Upper lobe of left lung (tissue), 6 donors: ENCODE measurements at regions not wholly inside any gene's neighbourhood (a gene's known extent, or its start where the extent isn't known, plus 50 kb on each side); places are given as distances from the start of the nearest gene placed in this dataset.

Source experiments
- ATAC-seq, 2 donors: fragments of 200-7000 bp; cut with Tn5 transposase; one replicate each; pipeline ENCODE4 v1.9.1; 2022; ENCODE audit warnings: mild to moderate bottlenecking in 2 of 2, moderate library complexity in 2 of 2; ENCODE audit not compliant: low FRiP score in 2 of 2
- DNase-seq, 2 donors: peaks; one replicate each; pipeline ENCODE4 v3.0.0-alpha.2; 2019 to 2020
- H3K27ac ChIP-seq, 4 donors: fragments of 200-600 bp; sonication (generic); one replicate each; pipeline ENCODE4 v1.5.1; 2016 to 2019
- H3K27me3 ChIP-seq, 4 donors: fragments of 200-600 bp; sonication (generic); one replicate each; pipeline ENCODE4 v1.5.1; 2017 to 2019
- H3K36me3 ChIP-seq, 4 donors: fragments of 200-600 bp; sonication (generic); one replicate each; pipeline ENCODE4 v1.5.1; 2016 to 2019
- H3K4me1 ChIP-seq, 4 donors: fragments of 200-600 bp; sonication (generic); one replicate each; pipeline ENCODE4 v1.5.1; 2018 to 2019
- H3K4me3 ChIP-seq, 4 donors: fragments of 200-600 bp; sonication (generic); one replicate each; pipeline ENCODE4 v1.5.1; 2017 to 2019; ENCODE audit warnings: mild to moderate bottlenecking in 2 of 4, moderate library complexity in 1 of 4
- H3K9me3 ChIP-seq, 4 donors: fragments of 200-600 bp; sonication (generic); one replicate each; pipeline ENCODE4 v1.5.1; 2018 to 2019
- EP300 ChIP-seq, 4 donors: sonication (generic); formaldehyde crosslinking; IDR thresholded peaks; one replicate each; pipeline ENCODE4 v1.5.1; 2017; ENCODE audit warnings: antibody characterized with exemption in 4 of 4, control low read depth in 2 of 4
- POLR2A ChIP-seq, 4 donors: fragments of 450-650 bp; IDR thresholded peaks; one replicate each; pipeline ENCODE4 v1.5.1; 2016 to 2017; ENCODE audit warnings: antibody characterized with exemption in 4 of 4, mild to moderate bottlenecking in 2 of 4
- POLR2AphosphoS5 ChIP-seq, 2 donors: sonication (generic); formaldehyde crosslinking; IDR thresholded peaks; one replicate each; pipeline ENCODE4 v1.5.1; 2017; ENCODE audit warnings: antibody characterized with exemption in 2 of 2
- WGBS, 2 donors: methylation state at CpG; one replicate each; pipeline ENCODE4 v1.1.5; 2017 to 2018; 5-methylcytosine and 5-hydroxymethylcytosine counted together
- TF ChIP-seq, protein P1 (sequence below), 6 experiments: fragments of 450-650 bp in 4 of 6; fragments of 200-600 bp in 2 of 6; sonication (generic) in 2 of 6; IDR thresholded peaks; one replicate each; pipeline ENCODE4 v1.5.1; 2016 to 2019; ENCODE audit warnings: antibody characterized with exemption in 6 of 6
- donor health status: DM: no; HTN: no; CAD: no; lungs with moderate emphysema.
- donor health status: DM: no; HTN: yes; CAD: no; lungs with severe emphysema.

DNA sequence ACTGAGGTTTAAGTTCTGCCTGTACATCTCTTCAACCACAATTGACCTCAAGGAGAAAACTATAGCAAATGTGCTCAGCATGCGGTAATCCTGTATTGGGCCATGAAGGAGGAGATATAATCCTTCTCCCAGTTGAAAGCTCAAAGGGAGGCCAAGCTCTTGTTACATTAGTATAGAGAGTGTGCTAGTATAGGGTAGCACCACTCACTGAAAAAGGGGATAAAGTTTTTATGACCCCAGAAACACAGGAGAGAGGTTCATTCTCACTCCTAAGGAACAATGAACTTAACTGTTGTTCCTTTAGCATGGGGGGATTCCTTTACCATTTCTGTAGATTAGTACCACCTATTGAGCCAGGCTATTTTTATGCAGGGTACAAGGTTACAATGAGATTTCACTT, 267.7 kb downstream of the LRRIQ3 start:
- Histone ChIP-seq H3K4me1 (no peaks in the 10 kb centered on the region), H3K4me3 (no peak overlapping the region), H3K36me3 (no peaks in the 10 kb centered on the region), H3K9me3 (no peaks in the 10 kb centered on the region), H3K27me3 (no peaks in the 10 kb centered on the region), H3K27ac (no peak overlapping the region)
- 92 to 94% methylated on average over 1 of the region's 1 CpG for WGBS, 2 donors
- DNase-seq (no peak), ATAC-seq (no peak)
- no peak for TF ChIP-seq POLR2A (IDR thresholded peaks at IDR 0.05)
- no peak for TF ChIP-seq EP300 (IDR thresholded peaks at IDR 0.05)
- TF ChIP-seq, protein P1, sequence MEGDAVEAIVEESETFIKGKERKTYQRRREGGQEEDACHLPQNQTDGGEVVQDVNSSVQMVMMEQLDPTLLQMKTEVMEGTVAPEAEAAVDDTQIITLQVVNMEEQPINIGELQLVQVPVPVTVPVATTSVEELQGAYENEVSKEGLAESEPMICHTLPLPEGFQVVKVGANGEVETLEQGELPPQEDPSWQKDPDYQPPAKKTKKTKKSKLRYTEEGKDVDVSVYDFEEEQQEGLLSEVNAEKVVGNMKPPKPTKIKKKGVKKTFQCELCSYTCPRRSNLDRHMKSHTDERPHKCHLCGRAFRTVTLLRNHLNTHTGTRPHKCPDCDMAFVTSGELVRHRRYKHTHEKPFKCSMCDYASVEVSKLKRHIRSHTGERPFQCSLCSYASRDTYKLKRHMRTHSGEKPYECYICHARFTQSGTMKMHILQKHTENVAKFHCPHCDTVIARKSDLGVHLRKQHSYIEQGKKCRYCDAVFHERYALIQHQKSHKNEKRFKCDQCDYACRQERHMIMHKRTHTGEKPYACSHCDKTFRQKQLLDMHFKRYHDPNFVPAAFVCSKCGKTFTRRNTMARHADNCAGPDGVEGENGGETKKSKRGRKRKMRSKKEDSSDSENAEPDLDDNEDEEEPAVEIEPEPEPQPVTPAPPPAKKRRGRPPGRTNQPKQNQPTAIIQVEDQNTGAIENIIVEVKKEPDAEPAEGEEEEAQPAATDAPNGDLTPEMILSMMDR (IDR thresholded peaks at IDR 0.05) = no peak
- no peak for TF ChIP-seq POLR2AphosphoS5 (IDR thresholded peaks at IDR 0.05)

DNA sequence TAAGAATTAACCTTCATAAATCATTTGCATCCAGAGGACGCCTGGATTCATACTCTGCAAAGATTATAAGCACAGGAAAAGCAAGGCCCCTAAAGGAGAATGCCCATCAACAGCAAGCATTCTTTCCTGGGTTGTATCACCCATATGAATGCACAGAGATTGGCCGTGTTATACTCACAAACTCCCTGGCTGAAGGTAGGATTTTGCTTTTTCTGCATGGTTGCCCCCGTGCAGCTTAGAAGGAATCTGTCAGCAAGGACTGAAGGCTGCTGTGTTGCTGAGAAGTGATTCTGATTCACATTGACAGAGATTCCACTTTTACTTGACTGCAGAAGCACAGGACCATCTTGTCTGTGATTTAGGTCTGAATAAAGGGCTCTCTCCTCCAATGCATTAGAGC, 283.0 kb downstream of the LRRIQ3 start:
- Histone ChIP-seq H3K27me3 (no peaks in the 10 kb centered on the region), H3K4me3 (no peak overlapping the region), H3K4me1 (no peaks in the 10 kb centered on the region), H3K9me3 (no peaks in the 10 kb centered on the region), H3K36me3 (no peaks in the 10 kb centered on the region), H3K27ac (no peak overlapping the region)
- TF ChIP-seq, protein P1 (IDR thresholded peaks at IDR 0.05) = no peak
- TF ChIP-seq EP300 (IDR thresholded peaks at IDR 0.05) (no peak), POLR2A (IDR thresholded peaks at IDR 0.05) (no peak), POLR2AphosphoS5 (IDR thresholded peaks at IDR 0.05) (no peak)
- DNase-seq (no peak), ATAC-seq (no peak)
- WGBS, 2 donors = 56 to 60% methylated on average over 3 of the region's 3 CpGs

DNA sequence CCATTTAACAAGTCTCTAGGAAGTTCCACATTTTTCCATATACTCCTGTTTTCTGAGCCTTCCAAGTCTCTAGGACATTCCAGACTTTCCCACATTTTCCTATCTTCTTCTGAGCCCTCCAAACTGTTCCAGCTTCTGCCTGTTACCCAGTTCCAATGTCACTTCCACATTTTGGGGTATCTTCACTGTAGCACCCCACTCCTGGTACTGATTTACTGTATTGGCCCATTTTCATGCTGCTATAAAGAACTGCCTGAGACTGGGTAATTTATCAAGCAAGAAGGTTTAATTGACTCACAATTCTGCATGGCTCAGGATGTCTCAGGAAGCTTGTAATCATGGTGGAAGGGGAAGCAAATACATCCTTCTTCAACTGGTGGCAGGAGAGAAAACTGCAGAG, 285.0 kb downstream of the LRRIQ3 start:
- no peaks in the 10 kb centered on the region for H3K27me3 ChIP-seq
- no peak overlapping the region for H3K4me3 ChIP-seq
- no peak overlapping the region for H3K27ac ChIP-seq
- no peaks in the 10 kb centered on the region for H3K9me3 ChIP-seq
- H3K36me3 ChIP-seq = no peaks in the 10 kb centered on the region
- TF ChIP-seq POLR2AphosphoS5 (IDR thresholded peaks at IDR 0.05) = no peak
- TF ChIP-seq EP300 (IDR thresholded peaks at IDR 0.05) = no peak
- TF ChIP-seq, protein P1 (IDR thresholded peaks at IDR 0.05) = no peak
- TF ChIP-seq POLR2A (IDR thresholded peaks at IDR 0.05) = no peak
- no peak for ATAC-seq
- no peak for DNase-seq
- H3K4me1 ChIP-seq = no peaks in the 10 kb centered on the region

DNA sequence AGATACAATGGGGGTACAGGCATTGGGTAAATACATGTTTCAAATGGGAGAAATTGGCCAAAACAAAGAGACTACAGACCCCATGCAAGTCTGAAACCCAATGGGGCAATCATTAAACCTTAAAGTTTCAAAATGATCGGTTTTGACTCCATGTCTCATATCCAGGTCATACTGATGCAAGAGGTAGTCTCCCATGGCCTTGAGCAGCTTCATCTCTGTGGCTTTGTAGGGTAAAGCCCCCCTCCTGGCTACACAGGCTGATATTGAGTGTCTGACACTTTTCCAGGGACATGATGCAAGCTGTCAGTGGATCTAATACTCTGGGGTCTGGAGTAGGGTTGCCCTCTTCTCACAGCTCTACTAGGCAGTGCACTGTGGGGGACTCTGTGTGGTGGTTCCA, 286.1 kb downstream of the LRRIQ3 start:
- Histone ChIP-seq H3K27me3 (no peaks in the 10 kb centered on the region), H3K27ac (no peak overlapping the region), H3K4me1 (no peaks in the 10 kb centered on the region), H3K4me3 (no peak overlapping the region), H3K9me3 (no peaks in the 10 kb centered on the region), H3K36me3 (no peaks in the 10 kb centered on the region)
- no peak for DNase-seq
- 85 to 92% methylated on average over 1 of the region's 1 CpG for WGBS, 2 donors
- no peak for ATAC-seq
- TF ChIP-seq, protein P1 (IDR thresholded peaks at IDR 0.05) = no peak
- TF ChIP-seq EP300 (IDR thresholded peaks at IDR 0.05) = no peak
- TF ChIP-seq POLR2A (IDR thresholded peaks at IDR 0.05) = no peak
- no peak for TF ChIP-seq POLR2AphosphoS5 (IDR thresholded peaks at IDR 0.05)

DNA sequence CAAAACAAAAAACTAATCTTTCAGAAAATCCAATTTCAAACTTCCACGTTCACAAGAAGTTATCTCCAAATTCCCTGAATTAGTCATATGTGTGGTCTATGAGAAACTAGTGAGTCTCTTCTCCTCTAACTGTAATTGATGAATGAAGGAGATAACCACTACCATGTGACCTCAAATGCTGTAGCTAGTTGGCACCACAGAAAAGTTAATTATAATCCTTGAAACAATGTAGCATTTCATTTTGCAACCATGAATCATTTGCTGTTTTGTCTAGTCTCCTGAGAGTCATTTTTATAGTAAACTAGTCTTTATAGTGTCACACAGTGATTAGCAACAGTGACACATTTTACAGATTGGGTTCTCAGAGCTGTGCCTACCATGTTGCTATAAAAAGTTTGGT, 287.5 kb downstream of the LRRIQ3 start:
- Histone ChIP-seq H3K27ac (no peak overlapping the region), H3K36me3 (no peaks in the 10 kb centered on the region), H3K9me3 (no peaks in the 10 kb centered on the region), H3K4me3 (no peak overlapping the region), H3K4me1 (no peaks in the 10 kb centered on the region), H3K27me3 (no peaks in the 10 kb centered on the region)
- TF ChIP-seq POLR2AphosphoS5 (IDR thresholded peaks at IDR 0.05) (no peak), POLR2A (IDR thresholded peaks at IDR 0.05) (no peak), EP300 (IDR thresholded peaks at IDR 0.05) (no peak)
- TF ChIP-seq, protein P1 (IDR thresholded peaks at IDR 0.05) = no peak
- ATAC-seq (no peak), DNase-seq (no peak)
- WGBS, 2 donors = 74 to 82% methylated on average over 1 of the region's 1 CpG
